GM18867 (cell line): ENCODE measurements at regions not wholly inside any gene's neighbourhood (a gene's known extent, or its start where the extent isn't known, plus 50 kb on each side); places are given as distances from the start of the nearest gene placed in this dataset.
A peak's percentile ranks its signal among the peaks of the same experiment; 100 is the strongest.
"Not testable (repeated sequence)": the region's sequence is repeated elsewhere in the genome, so short reads cannot be mapped to it uniquely, and the experiment has no call there.

ENCODE experiments used
- ATAC-seq: cut with Tn5 transposase; IDR thresholded peaks from one replicate; pipeline ENCODE4 v1.9.1; 2021; ENCODE audit warnings: mild to moderate bottlenecking, moderate library complexity; ENCODE audit not compliant: unreplicated experiment

- not testable (repeated sequence) for ATAC-seq
Observed at GRCh38 chr17:26936645-26937044, 357.3 kb upstream of the WSB1 start.

GRCh38 chr17:26937750-26938322 lies 356.1 kb upstream of the WSB1 start:
- ATAC-seq, result peak; percentile 50

GRCh38 chr17:26939755-26940154 lies 354.2 kb upstream of the WSB1 start:
- not testable (repeated sequence) for ATAC-seq

- ATAC-seq, result not testable (repeated sequence)
Observed at GRCh38 chr17:26940587-26940986, 353.3 kb upstream of the WSB1 start.

- ATAC-seq, result no peak
Observed at GRCh38 chr17:26962255-26963162, 331.4 kb upstream of the WSB1 start.

- ATAC-seq, result no peak
Observed at GRCh38 chr17:26963163-26963503, 330.8 kb upstream of the WSB1 start.

GRCh38 chr17:26965898-26966624 lies 327.9 kb upstream of the WSB1 start:
- not testable (repeated sequence) for ATAC-seq

GRCh38 chr17:26966625-26967179 lies 327.2 kb upstream of the WSB1 start:
- not testable (repeated sequence) for ATAC-seq

GRCh38 chr17:26981845-26982425 lies 312.0 kb upstream of the WSB1 start:
- not testable (repeated sequence) for ATAC-seq

GRCh38 chr17:26982563-26982962 lies 311.4 kb upstream of the WSB1 start:
- not testable (repeated sequence) for ATAC-seq

- ATAC-seq, result not testable (repeated sequence)
Observed at GRCh38 chr17:26987851-26988250, 306.1 kb upstream of the WSB1 start.

GRCh38 chr17:26994648-26995047 lies 299.3 kb upstream of the WSB1 start:
- not testable (repeated sequence) for ATAC-seq

- not testable (repeated sequence) for ATAC-seq
Observed at GRCh38 chr17:26996146-26996916, 297.6 kb upstream of the WSB1 start.

GRCh38 chr17:27007734-27008531 lies 286.0 kb upstream of the WSB1 start:
- ATAC-seq, result not testable (repeated sequence)

- ATAC-seq, result no peak
Observed at GRCh38 chr17:27009087-27009486, 284.8 kb upstream of the WSB1 start.

- not testable (repeated sequence) for ATAC-seq
Observed at GRCh38 chr17:27010138-27010537, 283.8 kb upstream of the WSB1 start.

GRCh38 chr17:27030552-27030951 lies 263.4 kb upstream of the WSB1 start:
- ATAC-seq, result not testable (repeated sequence)

GRCh38 chr17:27038676-27039075 lies 255.2 kb upstream of the WSB1 start:
- no peak for ATAC-seq

- not testable (repeated sequence) for ATAC-seq
Observed at GRCh38 chr17:27045039-27045438, 248.9 kb upstream of the WSB1 start.
